GM21381 (cell line): ENCODE measurements at regions not wholly inside any gene's neighbourhood (a gene's known extent, or its start where the extent isn't known, plus 50 kb on each side); places are given as distances from the start of the nearest gene placed in this dataset.

Experiments
- ATAC-seq: cut with Tn5 transposase; IDR thresholded peaks from one replicate; pipeline ENCODE4 v1.9.1; 2021; ENCODE audit warnings: mild to moderate bottlenecking, moderate library complexity; ENCODE audit not compliant: unreplicated experiment

- no peak for ATAC-seq
Measured at GRCh38 chr2:215609089-215610032, 173.5 kb upstream of the FN1 start.

GRCh38 chr2:215607766-215608165, 171.9 kb upstream of the FN1 start:
- ATAC-seq: no peak

GRCh38 chr2:215606219-215606618, 170.4 kb upstream of the FN1 start:
- no peak for ATAC-seq

GRCh38 chr2:215605214-215605613, 169.3 kb upstream of the FN1 start:
- no peak for ATAC-seq

GRCh38 chr2:215604606-215605005, 168.7 kb upstream of the FN1 start:
- no peak for ATAC-seq

GRCh38 chr2:215603440-215603839, 167.6 kb upstream of the FN1 start:
- ATAC-seq: no peak

GRCh38 chr2:215602997-215603396, 167.1 kb upstream of the FN1 start:
- ATAC-seq: no peak

- no peak for ATAC-seq
Measured at GRCh38 chr2:215601990-215602721, 166.3 kb upstream of the FN1 start.

- no peak for ATAC-seq
Measured at GRCh38 chr2:215601526-215601925, 165.7 kb upstream of the FN1 start.

GRCh38 chr2:215598376-215598975, 162.6 kb upstream of the FN1 start:
- no peak for ATAC-seq

GRCh38 chr2:215597577-215597976, 161.7 kb upstream of the FN1 start:
- no peak for ATAC-seq

- no peak for ATAC-seq
Measured at GRCh38 chr2:215594766-215595165, 158.9 kb upstream of the FN1 start.

- no peak for ATAC-seq
Measured at GRCh38 chr2:215590010-215590745, 154.3 kb upstream of the FN1 start.

- no peak for ATAC-seq
Measured at GRCh38 chr2:215583881-215584280, 148.0 kb upstream of the FN1 start.

GRCh38 chr2:215579809-215580208, 143.9 kb upstream of the FN1 start:
- no peak for ATAC-seq

- no peak for ATAC-seq
Measured at GRCh38 chr2:215577356-215577755, 141.5 kb upstream of the FN1 start.

GRCh38 chr2:215576572-215576971, 140.7 kb upstream of the FN1 start:
- no peak for ATAC-seq

GRCh38 chr2:215573496-215573895, 137.6 kb upstream of the FN1 start:
- no peak for ATAC-seq

- ATAC-seq: no peak
Measured at GRCh38 chr2:215572341-215572848, 136.5 kb upstream of the FN1 start.

GRCh38 chr2:215571689-215572088, 135.8 kb upstream of the FN1 start:
- ATAC-seq: no peak

GRCh38 chr2:215567504-215567903, 131.6 kb upstream of the FN1 start:
- ATAC-seq: no peak
